ENCODE measurements at regions not wholly inside any gene's neighbourhood (a gene's known extent, or its start where the extent isn't known, plus 50 kb on each side); places are given as distances from the start of the nearest gene placed in this dataset.

GRCh38 chr6:6861995-6862394 lies 245.8 kb upstream of the RREB1 start:
- no peaks in the 10 kb centered on the region; the same call in 1 of the 2 replicates for H3K27me3 ChIP-seq (ENCODE audit: insufficient read depth, low read length)

GRCh38 chr6:6863970-6864639 lies 243.7 kb upstream of the RREB1 start:
- Histone ChIP-seq H3K9ac (ENCODE audit: low read length) (no peak overlapping the region), H3K9me3 (ENCODE audit: low read length) (no peaks in the 10 kb centered on the region), H3K4me3 (ENCODE audit: low read depth, low read length, poor library complexity, severe bottlenecking) (no peak overlapping the region), H3K4me1 (ENCODE audit: insufficient read depth, low read length, severe bottlenecking) (no peaks in the 10 kb centered on the region), H3K9me2 (ENCODE audit: low read depth, low read length) (no peaks in the 10 kb centered on the region), H3K4me2 (ENCODE audit: low read length) (no peak overlapping the region), H3K27ac (ENCODE audit: low read depth, low read length, poor library complexity, severe bottlenecking) (no peak overlapping the region), H3F3A (ENCODE audit: insufficient read depth, low read length) (no peaks in the 10 kb centered on the region), H3K27me3 (ENCODE audit: insufficient read depth, low read length) (no peaks in the 10 kb centered on the region), H3K36me3 (ENCODE audit: insufficient read depth, low read length) (no peaks in the 10 kb centered on the region), H3K79me2 (ENCODE audit: insufficient read depth, low read length) (no peaks in the 10 kb centered on the region), H2AFZ (ENCODE audit: low read length) (no peak overlapping the region), H4K20me1 (ENCODE audit: insufficient read depth, low read length) (no peaks in the 10 kb centered on the region)
- TF ChIP-seq CTCF (IDR thresholded peaks at IDR 0.05; ENCODE audit: low read length) (no peak), EZH2 (IDR thresholded peaks at IDR 0.05; ENCODE audit: borderline replicate concordance, low read length) (no peak)

More at GRCh38 chr6:6861995-6862394, 245.8 kb upstream of the RREB1 start:
- Histone ChIP-seq H3K27ac (ENCODE audit: low read depth, low read length, poor library complexity, severe bottlenecking) (no peak overlapping the region), H3K36me3 (ENCODE audit: insufficient read depth, low read length) (no peaks in the 10 kb centered on the region), H3K9me3 (ENCODE audit: low read length) (no peaks in the 10 kb centered on the region), H3K9me2 (ENCODE audit: low read depth, low read length) (no peaks in the 10 kb centered on the region), H3K79me2 (ENCODE audit: insufficient read depth, low read length) (no peaks in the 10 kb centered on the region), H3K9ac (ENCODE audit: low read length) (no peak overlapping the region), H4K20me1 (ENCODE audit: insufficient read depth, low read length) (no peaks in the 10 kb centered on the region), H3K4me1 (ENCODE audit: insufficient read depth, low read length, severe bottlenecking) (no peaks in the 10 kb centered on the region), H3F3A (ENCODE audit: insufficient read depth, low read length) (no peaks in the 10 kb centered on the region), H3K4me3 (ENCODE audit: low read depth, low read length, poor library complexity, severe bottlenecking) (no peak overlapping the region), H3K4me2 (ENCODE audit: low read length) (no peak overlapping the region), H2AFZ (ENCODE audit: low read length) (no peak overlapping the region)
- TF ChIP-seq CTCF (IDR thresholded peaks at IDR 0.05; ENCODE audit: low read length) (no peak), EZH2 (IDR thresholded peaks at IDR 0.05; ENCODE audit: borderline replicate concordance, low read length) (no peak)

GRCh38 chr6:6865611-6866010 lies 242.2 kb upstream of the RREB1 start:
- Histone ChIP-seq H3K27me3 (ENCODE audit: insufficient read depth, low read length) (no peaks in the 10 kb centered on the region), H2AFZ (ENCODE audit: low read length) (no peak overlapping the region), H3K9me2 (ENCODE audit: low read depth, low read length) (no peaks in the 10 kb centered on the region), H4K20me1 (ENCODE audit: insufficient read depth, low read length) (no peaks in the 10 kb centered on the region), H3K27ac (ENCODE audit: low read depth, low read length, poor library complexity, severe bottlenecking) (no peak overlapping the region), H3K9me3 (ENCODE audit: low read length) (no peaks in the 10 kb centered on the region), H3K9ac (ENCODE audit: low read length) (no peak overlapping the region), H3K4me2 (ENCODE audit: low read length) (no peak overlapping the region), H3K79me2 (ENCODE audit: insufficient read depth, low read length) (no peaks in the 10 kb centered on the region), H3K36me3 (ENCODE audit: insufficient read depth, low read length) (no peaks in the 10 kb centered on the region), H3F3A (ENCODE audit: insufficient read depth, low read length) (no peaks in the 10 kb centered on the region), H3K4me1 (ENCODE audit: insufficient read depth, low read length, severe bottlenecking) (no peaks in the 10 kb centered on the region), H3K4me3 (ENCODE audit: low read depth, low read length, poor library complexity, severe bottlenecking) (no peak overlapping the region)
- no peak for TF ChIP-seq CTCF (IDR thresholded peaks at IDR 0.05; ENCODE audit: low read length)
- no peak for TF ChIP-seq EZH2 (IDR thresholded peaks at IDR 0.05; ENCODE audit: borderline replicate concordance, low read length)
